Testis (tissue), 2 donors: ENCODE measurements at regions not wholly inside any gene's neighbourhood (a gene's known extent, or its start where the extent isn't known, plus 50 kb on each side); places are given as distances from the start of the nearest gene placed in this dataset.

ENCODE experiments used
- DNase-seq: peaks from one replicate; pipeline ENCODE4 v3.0.0-alpha.2; 2019
- H3K27ac ChIP-seq, 2 donors: fragments of 200-600 bp; sonication (generic); one replicate each; pipeline ENCODE4 v1.5.1; 2019
- H3K27me3 ChIP-seq: fragments of 200-600 bp; sonication (generic); one replicate; pipeline ENCODE4 v1.5.1; 2019
- H3K36me3 ChIP-seq: fragments of 200-600 bp; sonication (generic); one replicate; pipeline ENCODE4 v1.5.1; 2017; ENCODE audit warnings: low read depth; ENCODE audit errors: missing control alignments
- H3K4me1 ChIP-seq: fragments of 200-600 bp; sonication (generic); one replicate; pipeline ENCODE4 v1.5.1; 2019
- H3K4me3 ChIP-seq, 2 donors: fragments of 200-600 bp; sonication (generic); one replicate each; pipeline ENCODE4 v1.5.1; 2017 to 2019
- H3K9me3 ChIP-seq: fragments of 200-600 bp; sonication (generic); one replicate; pipeline ENCODE4 v1.5.1; 2017
- POLR2A ChIP-seq: fragments of 450-650 bp; IDR thresholded peaks from one replicate; pipeline ENCODE4 v1.6.1; 2017; ENCODE audit warnings: antibody characterized with exemption, mild to moderate bottlenecking, moderate library complexity
- WGBS, 2 donors: methylation state at CpG; one replicate each; pipeline ENCODE4 v1.1.5; 2018; 5-methylcytosine and 5-hydroxymethylcytosine counted together
- intact Hi-C: fragments of 100-400 bp; cut with DNase I; formaldehyde crosslinking; loops from one replicate; pipeline ENCODE4 v1.15.1; 2023; ENCODE audit warnings: low total_unique reads
- microRNA-seq, 2 donors: library from miRNA; unstranded; fragments of <30 nt; microRNA quantifications; one replicate each; pipeline ENCODE4, GENCODE V29; 2016; ENCODE audit warnings: borderline number of aligned reads in 2 of 2, borderline replicate concordance in 1 of 2
- small RNA-seq, 2 donors: library from RNA; depleted of rRNA; stranded (forward); fragments of <200 nt; gene quantifications; one replicate each; pipeline ENCODE3, GENCODE V24; 2016
- TF ChIP-seq, protein P1 (sequence below), 3 experiments: fragments of 450-650 bp in 2 of 3; fragments of 200-600 bp in 1 of 3; sonication (generic) in 1 of 3; IDR thresholded peaks; one replicate each; pipeline ENCODE4 v1.5.1; 2016 to 2019; ENCODE audit warnings: antibody characterized with exemption in 3 of 3, mild to moderate bottlenecking in 2 of 3, moderate library complexity in 1 of 3

DNA sequence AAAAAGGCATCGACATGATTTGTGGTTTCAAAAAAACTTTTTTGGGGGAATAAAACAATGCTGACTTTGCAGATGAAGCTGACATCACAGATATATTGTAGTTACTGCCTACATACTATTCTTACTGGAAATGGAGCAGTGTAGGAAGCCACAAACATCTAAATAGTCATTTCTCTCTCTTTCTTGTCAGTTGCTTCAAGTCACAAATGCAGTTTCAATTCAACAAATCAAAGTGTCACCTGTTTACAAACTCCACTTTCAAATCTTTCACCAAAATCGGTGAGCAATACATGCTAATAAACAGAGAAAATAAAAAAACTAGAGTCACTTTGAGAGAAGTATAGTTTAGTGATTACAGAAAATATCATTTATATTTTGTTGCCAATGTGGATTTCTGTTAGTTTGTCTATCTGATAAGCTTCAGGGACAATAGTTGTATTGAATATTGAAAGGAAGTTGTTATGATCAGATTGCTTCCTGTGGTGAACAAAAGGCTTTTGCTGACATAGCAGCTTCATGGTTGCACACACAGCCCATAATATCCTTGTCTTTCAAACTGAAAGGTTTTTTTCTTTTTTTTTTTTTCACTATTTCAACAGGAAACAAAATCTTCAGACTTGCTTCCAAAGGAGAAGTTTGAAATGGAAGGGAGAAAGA lies 49.7 kb upstream of the PTPN13 start:
- Histone ChIP-seq H3K9me3 (no peaks in the 10 kb centered on the region), H3K27me3 (no peaks in the 10 kb centered on the region), H3K4me3 (no peak overlapping the region), H3K27ac (peak overlapping the region; percentile 16 to 81), H3K36me3 (no peaks in the 10 kb centered on the region), H3K4me1 (peaks cover 52% of the 10 kb centered on the region)
- WGBS, 2 donors, result 19 to 25% methylated on average over 2 of the region's 2 CpGs
- no peak for TF ChIP-seq POLR2A
- TF ChIP-seq, protein P1, sequence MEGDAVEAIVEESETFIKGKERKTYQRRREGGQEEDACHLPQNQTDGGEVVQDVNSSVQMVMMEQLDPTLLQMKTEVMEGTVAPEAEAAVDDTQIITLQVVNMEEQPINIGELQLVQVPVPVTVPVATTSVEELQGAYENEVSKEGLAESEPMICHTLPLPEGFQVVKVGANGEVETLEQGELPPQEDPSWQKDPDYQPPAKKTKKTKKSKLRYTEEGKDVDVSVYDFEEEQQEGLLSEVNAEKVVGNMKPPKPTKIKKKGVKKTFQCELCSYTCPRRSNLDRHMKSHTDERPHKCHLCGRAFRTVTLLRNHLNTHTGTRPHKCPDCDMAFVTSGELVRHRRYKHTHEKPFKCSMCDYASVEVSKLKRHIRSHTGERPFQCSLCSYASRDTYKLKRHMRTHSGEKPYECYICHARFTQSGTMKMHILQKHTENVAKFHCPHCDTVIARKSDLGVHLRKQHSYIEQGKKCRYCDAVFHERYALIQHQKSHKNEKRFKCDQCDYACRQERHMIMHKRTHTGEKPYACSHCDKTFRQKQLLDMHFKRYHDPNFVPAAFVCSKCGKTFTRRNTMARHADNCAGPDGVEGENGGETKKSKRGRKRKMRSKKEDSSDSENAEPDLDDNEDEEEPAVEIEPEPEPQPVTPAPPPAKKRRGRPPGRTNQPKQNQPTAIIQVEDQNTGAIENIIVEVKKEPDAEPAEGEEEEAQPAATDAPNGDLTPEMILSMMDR (IDR thresholded peaks at IDR 0.05), result no peak
- intact Hi-C loops, result no loop called here
- DNase-seq, result no peak

Small RNA genes in the stretch of these regions (microRNA-seq; reads per million reads assigned to microRNA genes)
- 0 reads per million in 2 donors for gene MIR4452

Small RNA genes in the stretch of these regions (small RNA-seq; reads per million reads assigned to genes)
- 0 reads per million in 2 donors for gene MIR4452
